NCI-H2081 treated with DMSO at 0.1 percent for 48 hours (cell line): ENCODE measurements at regions not wholly inside any gene's neighbourhood (a gene's known extent, or its start where the extent isn't known, plus 50 kb on each side); places are given as distances from the start of the nearest gene placed in this dataset.
"Not testable (repeated sequence)": the region's sequence is repeated elsewhere in the genome, so short reads cannot be mapped to it uniquely, and the experiment has no call there.

ENCODE experiments used
- DNase-seq: peaks from one replicate; lab custom pipeline; 2025; lab: John Stamatoyannopoulos, UW

GRCh38 chr6:112401083-112401482, 54.0 kb downstream of the RFPL4B start:
- DNase-seq = no peak

GRCh38 chr6:112407101-112407590, 60.0 kb downstream of the RFPL4B start:
- no peak for DNase-seq

- no peak for DNase-seq
These were observed 61.4 kb downstream of the RFPL4B start for GRCh38 chr6:112408522-112408921.

- no peak for DNase-seq
These were observed 62.2 kb downstream of the RFPL4B start for GRCh38 chr6:112409311-112409710.

GRCh38 chr6:112413780-112414179, 66.7 kb downstream of the RFPL4B start:
- DNase-seq = no peak

GRCh38 chr6:112415366-112415765, 68.2 kb downstream of the RFPL4B start:
- no peak for DNase-seq

- DNase-seq = no peak
These were observed 69.7 kb downstream of the RFPL4B start for GRCh38 chr6:112416866-112417265.

GRCh38 chr6:112427011-112427410, 79.9 kb downstream of the RFPL4B start:
- not testable (repeated sequence) for DNase-seq

- no peak for DNase-seq
These were observed 80.4 kb downstream of the RFPL4B start for GRCh38 chr6:112427499-112427898.

- DNase-seq = no peak
These were observed 81.3 kb downstream of the RFPL4B start for GRCh38 chr6:112428477-112428876.

GRCh38 chr6:112429226-112429625, 82.1 kb downstream of the RFPL4B start:
- no peak for DNase-seq

- no peak for DNase-seq
These were observed 84.7 kb downstream of the RFPL4B start for GRCh38 chr6:112431803-112432202.

- DNase-seq = no peak
These were observed 85.7 kb downstream of the RFPL4B start for GRCh38 chr6:112432853-112433252.

- no peak for DNase-seq
These were observed 86.3 kb downstream of the RFPL4B start for GRCh38 chr6:112433457-112433856.

- DNase-seq = no peak
These were observed 87.8 kb downstream of the RFPL4B start for GRCh38 chr6:112434896-112435435.

- DNase-seq = no peak
These were observed 89.9 kb downstream of the RFPL4B start for GRCh38 chr6:112437058-112437457.

GRCh38 chr6:112439010-112439409, 91.9 kb downstream of the RFPL4B start:
- DNase-seq = no peak

GRCh38 chr6:112439432-112439831, 92.3 kb downstream of the RFPL4B start:
- DNase-seq = no peak

GRCh38 chr6:112441607-112442006, 94.5 kb downstream of the RFPL4B start:
- DNase-seq = no peak

- DNase-seq = no peak
These were observed 96.3 kb downstream of the RFPL4B start for GRCh38 chr6:112443179-112444065.

GRCh38 chr6:112448786-112449185, 101.7 kb downstream of the RFPL4B start:
- DNase-seq = not testable (repeated sequence)

GRCh38 chr6:112450663-112451062, 103.5 kb downstream of the RFPL4B start:
- no peak for DNase-seq

- no peak for DNase-seq
These were observed 110.8 kb downstream of the RFPL4B start for GRCh38 chr6:112457886-112458285.
